ENCODE measurements at regions not wholly inside any gene's neighbourhood (a gene's known extent, or its start where the extent isn't known, plus 50 kb on each side); places are given as distances from the start of the nearest gene placed in this dataset.
"Not testable (repeated sequence)": the region's sequence is repeated elsewhere in the genome, so short reads cannot be mapped to it uniquely, and the experiment has no call there.

- Histone ChIP-seq H3K9me2 (ENCODE audit: insufficient read depth) (no peaks in the 10 kb centered on the region; the same call in 1 of the 2 replicates), H4K20me1 (ENCODE audit: insufficient read depth) (no peaks in the 10 kb centered on the region), H3K4me3 (no peak overlapping the region), H3K79me2 (ENCODE audit: insufficient read depth) (no peaks in the 10 kb centered on the region), H3K4me1 (ENCODE audit: insufficient read depth) (no peaks in the 10 kb centered on the region), H3K27me3 (replicated peaks; ENCODE audit: insufficient read depth) (no peaks in the 10 kb centered on the region), H3K36me3 (ENCODE audit: low read depth) (no peaks in the 10 kb centered on the region), H2AFZ (no peak overlapping the region), H3K9ac (no peak overlapping the region), H3F3A (ENCODE audit: insufficient read depth) (no peaks in the 10 kb centered on the region), H3K4me2 (ENCODE audit: unreplicated experiment) (no peak overlapping the region), H3K27ac (no peak overlapping the region), H3K9me3 (ENCODE audit: low read depth) (no peaks in the 10 kb centered on the region)
- 0% methylated on average over 1 of the region's 1 CpG for WGBS, 2 experiments (ENCODE audit: low coverage in 1 of 2, low lambda C conversion rate in 2 of 2, missing lambda C conversion rate in 2 of 2)
- in situ Hi-C loops (cut with MboI): no loop called here
- TF ChIP-seq EZH2phosphoT487 (IDR thresholded peaks at IDR 0.05; ENCODE audit: insufficient read depth, low read depth): no peak
- no peak for TF ChIP-seq EZH2 (IDR thresholded peaks at IDR 0.05; ENCODE audit: insufficient read depth, poor library complexity, severe bottlenecking)
- DNase-seq: no peak
These were observed 299.6 kb downstream of the FGF10 start for GRCh38 chr5:44089424-44090144.

- Histone ChIP-seq H3K79me2 (ENCODE audit: insufficient read depth) (no peaks in the 10 kb centered on the region), H3F3A (ENCODE audit: insufficient read depth) (no peaks in the 10 kb centered on the region), H2AFZ (no peak overlapping the region), H3K4me2 (ENCODE audit: unreplicated experiment) (no peak overlapping the region), H3K4me3 (no peak overlapping the region), H3K27me3 (replicated peaks; ENCODE audit: insufficient read depth) (no peaks in the 10 kb centered on the region), H3K9ac (no peak overlapping the region), H3K9me2 (ENCODE audit: insufficient read depth) (no peaks in the 10 kb centered on the region), H3K9me3 (ENCODE audit: low read depth) (no peaks in the 10 kb centered on the region), H3K4me1 (ENCODE audit: insufficient read depth) (no peaks in the 10 kb centered on the region), H3K36me3 (ENCODE audit: low read depth) (no peaks in the 10 kb centered on the region), H3K27ac (no peak overlapping the region), H4K20me1 (ENCODE audit: insufficient read depth) (no peaks in the 10 kb centered on the region)
- no peak for TF ChIP-seq EZH2 (IDR thresholded peaks at IDR 0.05; ENCODE audit: insufficient read depth, poor library complexity, severe bottlenecking)
- no peak for TF ChIP-seq EZH2phosphoT487 (IDR thresholded peaks at IDR 0.05; ENCODE audit: insufficient read depth, low read depth)
- in situ Hi-C loops (cut with MboI): no loop called here
- no peak for DNase-seq
These were observed 304.1 kb downstream of the FGF10 start for GRCh38 chr5:44085083-44085482.

DNA sequence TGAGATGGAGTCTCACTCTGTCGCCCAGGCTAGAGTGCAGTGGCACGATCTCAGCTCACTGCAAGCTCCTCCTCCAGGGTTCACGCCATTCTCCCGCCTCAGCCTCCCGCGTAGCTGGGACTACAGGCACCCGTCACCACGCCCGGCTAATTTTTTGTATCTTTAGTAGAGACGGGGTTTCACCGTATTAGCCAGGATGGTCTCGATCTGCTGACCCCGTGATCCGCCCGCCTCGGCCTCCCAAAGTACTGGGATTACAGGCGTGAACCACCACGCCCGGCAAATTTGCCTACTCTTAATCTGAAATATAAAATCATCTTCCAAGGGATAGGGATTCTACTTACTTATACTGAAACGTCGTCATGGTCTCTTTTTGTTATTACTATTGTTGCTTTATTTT lies 314.7 kb downstream of the FGF10 start:
- H3F3A ChIP-seq (ENCODE audit: insufficient read depth); H3K9ac ChIP-seq; in situ Hi-C loops (cut with MboI); H3K27me3 ChIP-seq (replicated peaks; ENCODE audit: insufficient read depth); H3K4me3 ChIP-seq; H4K20me1 ChIP-seq (ENCODE audit: insufficient read depth); DNase-seq; H3K79me2 ChIP-seq (ENCODE audit: insufficient read depth); H3K4me2 ChIP-seq (ENCODE audit: unreplicated experiment); H3K9me3 ChIP-seq (ENCODE audit: low read depth); H3K27ac ChIP-seq; H3K36me3 ChIP-seq (ENCODE audit: low read depth); H3K9me2 ChIP-seq (ENCODE audit: insufficient read depth); H3K4me1 ChIP-seq (ENCODE audit: insufficient read depth); H2AFZ ChIP-seq: not testable (repeated sequence)
- 67 to 69% methylated on average over 20 to 21 of the region's 21 CpGs for WGBS, 2 experiments (ENCODE audit: low coverage in 1 of 2, low lambda C conversion rate in 2 of 2, missing lambda C conversion rate in 2 of 2)

GRCh38 chr5:44051591-44051990 lies 337.6 kb downstream of the FGF10 start:
- no peaks in the 10 kb centered on the region for H3K27me3 ChIP-seq (replicated peaks; ENCODE audit: insufficient read depth)
- no peak overlapping the region for H3K4me3 ChIP-seq
- H3K27ac ChIP-seq: no peak overlapping the region
- H4K20me1 ChIP-seq (ENCODE audit: insufficient read depth): no peaks in the 10 kb centered on the region
- no peaks in the 10 kb centered on the region for H3K79me2 ChIP-seq (ENCODE audit: insufficient read depth)
- H3K4me2 ChIP-seq (ENCODE audit: unreplicated experiment): no peak overlapping the region
- 15 to 33% methylated on average over 2 of the region's 2 CpGs for WGBS, 2 experiments (ENCODE audit: low coverage in 1 of 2, low lambda C conversion rate in 2 of 2, missing lambda C conversion rate in 2 of 2)
- H2AFZ ChIP-seq: no peak overlapping the region
- in situ Hi-C loops (cut with MboI): no loop called here
- DNase-seq: no peak
- H3K4me1 ChIP-seq (ENCODE audit: insufficient read depth): no peaks in the 10 kb centered on the region
- H3K9me2 ChIP-seq (ENCODE audit: insufficient read depth): no peaks in the 10 kb centered on the region
- H3K9ac ChIP-seq: no peak overlapping the region
- H3F3A ChIP-seq (ENCODE audit: insufficient read depth): no peaks in the 10 kb centered on the region
- H3K36me3 ChIP-seq (ENCODE audit: low read depth): no peaks in the 10 kb centered on the region
- no peaks in the 10 kb centered on the region for H3K9me3 ChIP-seq (ENCODE audit: low read depth)
- TF ChIP-seq EZH2phosphoT487 (IDR thresholded peaks at IDR 0.05; ENCODE audit: insufficient read depth, low read depth): no peak
- TF ChIP-seq EZH2 (IDR thresholded peaks at IDR 0.05; ENCODE audit: insufficient read depth, poor library complexity, severe bottlenecking): no peak
